Muscle of leg (tissue), 3 donors: ENCODE measurements at regions not wholly inside any gene's neighbourhood (a gene's known extent, or its start where the extent isn't known, plus 50 kb on each side); places are given as distances from the start of the nearest gene placed in this dataset.
A peak's percentile ranks its signal among the peaks of the same experiment; 100 is the strongest.

Experiments
- DNase-seq: peaks from one replicate; pipeline ENCODE4 v3.0.0; 2013
- H3K27ac ChIP-seq: one replicate; pipeline ENCODE4 v1.5.1; 2013; ENCODE audit warnings: mild to moderate bottlenecking, low read length, control low read depth
- H3K27me3 ChIP-seq: one replicate; pipeline ENCODE4 v1.6.1; 2013; ENCODE audit warnings: low read length; ENCODE audit not compliant: control insufficient read depth, insufficient read depth
- H3K36me3 ChIP-seq: one replicate; pipeline ENCODE4 v1.6.1; 2013; ENCODE audit warnings: low read length; ENCODE audit not compliant: control insufficient read depth, insufficient read depth
- H3K4me1 ChIP-seq: one replicate; pipeline ENCODE4 v1.6.1; 2013; ENCODE audit warnings: low read length; ENCODE audit not compliant: control insufficient read depth, insufficient read depth
- H3K4me3 ChIP-seq: one replicate; pipeline ENCODE4 v1.5.1; 2013; ENCODE audit warnings: low read length, control low read depth
- H3K9me3 ChIP-seq: replicated peaks from 2 replicates; pipeline ENCODE4 v1.6.1; 2013; ENCODE audit warnings: low read depth, low read length; ENCODE audit not compliant: control insufficient read depth
- WGBS: methylation state at CpG from one replicate; pipeline ENCODE4 v1.1.5; 2013; ENCODE audit warnings: missing lambda C conversion rate; ENCODE audit not compliant: insufficient coverage; 5-methylcytosine and 5-hydroxymethylcytosine counted together

GRCh38 chr10:118537623-118538022, 57.8 kb downstream of the PRLHR start:
- no CpG with 5 or more reads among the region's 1 CpG for WGBS
- Histone ChIP-seq H3K9me3 (no peaks in the 10 kb centered on the region), H3K27ac (no peak overlapping the region), H3K4me3 (no peak overlapping the region), H3K27me3 (no peaks in the 10 kb centered on the region), H3K4me1 (no peaks in the 10 kb centered on the region), H3K36me3 (no peaks in the 10 kb centered on the region)
- no peak for DNase-seq

- H3K27ac ChIP-seq = no peak overlapping the region
- no peaks in the 10 kb centered on the region for H3K9me3 ChIP-seq
- WGBS = 80% methylated on average over 1 of the region's 3 CpGs
Measured at GRCh38 chr10:118534136-118534535, 61.3 kb downstream of the PRLHR start.

GRCh38 chr10:118531105-118531852, 64.2 kb downstream of the PRLHR start:
- Histone ChIP-seq H3K27ac (no peak overlapping the region), H3K9me3 (no peaks in the 10 kb centered on the region), H3K4me3 (no peak overlapping the region), H3K36me3 (no peaks in the 10 kb centered on the region), H3K4me1 (no peaks in the 10 kb centered on the region), H3K27me3 (no peaks in the 10 kb centered on the region)
- DNase-seq = peak; percentile 39
- 66% methylated on average over 6 of the region's 12 CpGs for WGBS

More at GRCh38 chr10:118534136-118534535, 61.3 kb downstream of the PRLHR start:
- no peaks in the 10 kb centered on the region for H3K4me1 ChIP-seq
- no peaks in the 10 kb centered on the region for H3K36me3 ChIP-seq
- H3K27me3 ChIP-seq = no peaks in the 10 kb centered on the region
- H3K4me3 ChIP-seq = no peak overlapping the region
- DNase-seq = no peak

DNA sequence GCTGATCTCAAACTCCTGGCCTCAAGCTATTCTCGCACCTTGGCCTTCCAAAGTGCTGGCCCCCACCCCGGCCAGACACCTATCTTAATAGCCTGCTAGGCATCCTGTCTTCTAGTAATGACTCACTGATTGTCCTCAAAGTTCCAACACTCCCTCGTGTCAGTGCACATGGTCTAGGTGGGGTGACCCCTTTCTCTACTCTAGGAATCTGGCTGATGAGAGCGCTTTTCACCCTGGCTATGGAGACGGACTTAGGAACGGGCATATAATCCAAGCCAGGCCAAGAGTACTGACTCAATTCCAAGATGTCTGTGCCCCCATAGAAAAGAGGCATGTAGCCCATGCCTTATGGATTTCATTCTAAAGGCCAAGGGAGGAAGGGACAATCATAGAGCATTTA, 67.0 kb downstream of the PRLHR start:
- Histone ChIP-seq H3K9me3 (no peaks in the 10 kb centered on the region), H3K27ac (no peak overlapping the region), H3K4me1 (no peaks in the 10 kb centered on the region), H3K36me3 (no peaks in the 10 kb centered on the region), H3K27me3 (no peaks in the 10 kb centered on the region), H3K4me3 (no peak overlapping the region)
- no peak for DNase-seq
- 82% methylated on average over 3 of the region's 6 CpGs for WGBS

GRCh38 chr10:118523775-118524174, 71.7 kb downstream of the PRLHR start:
- Histone ChIP-seq H3K27me3 (no peaks in the 10 kb centered on the region), H3K36me3 (no peaks in the 10 kb centered on the region), H3K4me1 (no peaks in the 10 kb centered on the region), H3K9me3 (no peaks in the 10 kb centered on the region), H3K27ac (no peak overlapping the region), H3K4me3 (no peak overlapping the region)
- no peak for DNase-seq
- WGBS = 56% methylated on average over 1 of the region's 2 CpGs

DNA sequence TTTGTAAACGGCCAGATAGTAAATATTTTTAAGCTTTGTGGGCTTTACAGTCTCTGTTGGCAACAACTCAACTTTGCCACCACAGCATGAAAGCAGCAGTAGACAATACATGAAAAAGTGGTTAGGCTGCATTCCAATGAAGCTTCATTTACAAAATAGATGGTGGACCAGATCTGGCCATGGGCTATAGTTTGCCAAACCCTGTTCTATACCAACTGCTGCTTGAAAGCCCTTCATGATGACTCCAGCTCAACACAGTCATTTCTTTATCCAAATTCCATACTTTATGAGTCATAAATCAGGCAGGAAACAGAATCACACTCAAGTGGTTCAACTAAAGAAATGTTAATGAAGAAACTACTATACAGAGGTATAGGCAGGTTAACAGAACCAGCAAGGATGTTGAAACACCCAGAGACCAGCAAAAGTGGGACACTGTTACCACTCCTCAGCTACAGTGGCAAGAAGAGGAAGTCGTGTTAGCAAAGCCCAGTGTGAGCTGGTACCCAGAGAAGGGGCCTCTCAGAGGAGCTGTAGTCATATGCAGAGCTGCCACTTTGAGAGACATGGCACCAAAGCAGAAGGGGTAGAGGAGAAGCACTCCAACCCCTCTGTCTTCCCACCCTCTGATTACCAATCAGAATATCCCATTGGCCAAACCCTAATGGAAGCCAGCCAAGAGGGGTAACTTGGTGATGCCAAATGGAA, 72.5 kb downstream of the PRLHR start:
- H3K27ac ChIP-seq = no peak overlapping the region
- no peaks in the 10 kb centered on the region for H3K4me1 ChIP-seq
- no peak for DNase-seq
- no CpG with 5 or more reads among the region's 2 CpGs for WGBS
- no peak overlapping the region for H3K4me3 ChIP-seq
- no peaks in the 10 kb centered on the region for H3K36me3 ChIP-seq
- no peaks in the 10 kb centered on the region for H3K27me3 ChIP-seq
- no peaks in the 10 kb centered on the region for H3K9me3 ChIP-seq

DNA sequence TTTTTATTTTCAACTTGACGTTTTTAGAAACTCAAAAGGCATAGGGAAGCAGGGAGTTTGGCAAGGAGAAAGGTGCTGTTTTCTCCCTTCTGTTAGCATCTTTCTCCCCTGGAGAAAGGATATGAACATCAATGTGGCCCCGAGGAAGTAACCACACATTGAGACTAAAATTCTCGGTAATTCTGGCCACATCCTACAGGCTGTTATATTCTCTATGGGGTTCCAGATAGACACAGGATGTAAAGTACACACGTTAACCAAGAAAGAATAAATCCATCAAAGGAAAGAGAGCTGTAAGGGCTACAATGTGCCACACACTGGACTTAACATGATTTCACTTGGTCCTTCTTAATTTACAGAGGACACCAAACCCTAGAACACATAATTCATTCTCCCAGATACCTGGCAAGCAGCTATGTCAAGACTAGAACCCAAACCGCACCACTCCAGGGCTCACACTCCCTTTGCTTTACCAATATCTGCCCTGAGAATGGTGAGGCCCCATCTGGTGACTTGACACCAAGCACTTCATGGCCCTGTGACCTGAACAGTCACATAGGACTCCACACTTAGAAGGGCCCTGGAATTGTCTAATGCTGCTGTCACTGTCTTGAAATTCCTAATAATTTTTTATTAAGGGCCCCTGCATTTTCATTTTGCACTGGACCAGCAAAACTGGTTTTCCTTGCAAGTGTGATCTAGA, 73.9 kb downstream of the PRLHR start:
- peaks cover 2% of the 10 kb centered on the region for H3K9me3 ChIP-seq
- H3K36me3 ChIP-seq = no peaks in the 10 kb centered on the region
- no peak for DNase-seq
- H3K27ac ChIP-seq = no peak overlapping the region
- 58% methylated on average over 2 of the region's 5 CpGs for WGBS
- H3K27me3 ChIP-seq = no peaks in the 10 kb centered on the region
- no peak overlapping the region for H3K4me3 ChIP-seq
- no peaks in the 10 kb centered on the region for H3K4me1 ChIP-seq

DNA sequence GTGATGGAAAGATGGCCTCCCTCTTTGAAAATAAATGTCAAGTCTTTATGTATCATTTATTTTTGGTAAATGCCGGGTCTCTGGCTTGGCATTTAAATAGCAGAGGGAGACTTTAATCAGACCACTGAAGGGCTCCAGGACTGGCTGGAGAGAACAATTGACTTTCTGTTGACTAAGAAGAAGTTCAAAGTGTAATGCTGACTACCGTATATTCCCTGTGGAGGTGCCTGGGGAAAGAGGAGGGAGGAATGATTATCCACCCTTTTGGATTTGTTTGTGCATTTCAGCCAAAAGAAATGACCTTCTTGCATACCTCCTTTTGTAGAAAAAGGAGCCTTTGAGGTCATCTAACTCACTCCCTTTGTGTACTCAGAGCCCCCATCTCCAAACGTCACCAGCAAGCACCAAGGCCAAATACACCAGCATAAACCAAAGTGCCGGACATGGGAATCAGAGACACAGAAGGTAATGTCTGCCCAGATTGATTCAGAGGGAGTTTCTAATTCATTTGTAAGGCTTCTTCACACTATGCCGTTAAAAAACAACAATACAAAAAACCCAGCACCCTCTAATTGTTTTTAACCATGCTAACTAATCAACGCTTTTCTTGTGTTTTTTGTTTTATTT, 75.2 kb downstream of the PRLHR start:
- Histone ChIP-seq H3K9me3 (peaks cover 2% of the 10 kb centered on the region), H3K4me3 (no peak overlapping the region), H3K27ac (no peak overlapping the region), H3K4me1 (no peaks in the 10 kb centered on the region), H3K36me3 (no peaks in the 10 kb centered on the region), H3K27me3 (no peaks in the 10 kb centered on the region)
- DNase-seq = no peak
- WGBS = 67% methylated on average over 1 of the region's 6 CpGs

GRCh38 chr10:118518095-118518494, 77.4 kb downstream of the PRLHR start:
- Histone ChIP-seq H3K27ac (no peak overlapping the region), H3K4me1 (no peaks in the 10 kb centered on the region), H3K9me3 (peaks cover 2% of the 10 kb centered on the region), H3K4me3 (no peak overlapping the region), H3K27me3 (no peaks in the 10 kb centered on the region), H3K36me3 (no peaks in the 10 kb centered on the region)
- DNase-seq = no peak

DNA sequence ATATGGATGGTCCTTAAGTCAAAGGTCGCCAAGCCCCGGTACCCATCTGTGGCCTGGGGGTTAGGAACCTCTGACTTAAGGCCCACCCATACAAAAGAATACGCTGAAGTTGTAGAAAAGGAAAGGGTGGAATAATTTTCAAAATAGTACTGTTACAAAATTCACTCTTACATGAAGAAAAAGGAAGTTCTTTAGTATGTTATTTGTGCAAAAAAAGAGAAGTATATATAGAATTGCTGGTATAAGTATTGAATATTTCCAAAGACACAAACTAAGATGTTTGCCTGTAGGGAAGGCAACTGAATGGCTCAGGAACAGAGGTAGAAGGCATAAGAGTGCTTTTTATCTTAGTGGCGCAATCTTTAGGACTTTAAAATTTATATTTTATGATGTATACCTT, 78.7 kb downstream of the PRLHR start:
- no peak for DNase-seq
- no CpG with 5 or more reads among the region's 4 CpGs for WGBS
- Histone ChIP-seq H3K9me3 (peaks cover 2% of the 10 kb centered on the region), H3K27ac (no peak overlapping the region), H3K27me3 (no peaks in the 10 kb centered on the region), H3K4me1 (no peaks in the 10 kb centered on the region), H3K36me3 (no peaks in the 10 kb centered on the region), H3K4me3 (no peak overlapping the region)
